ENCODE measurements at regions not wholly inside any gene's neighbourhood (a gene's known extent, or its start where the extent isn't known, plus 50 kb on each side); places are given as distances from the start of the nearest gene placed in this dataset.

DNA sequence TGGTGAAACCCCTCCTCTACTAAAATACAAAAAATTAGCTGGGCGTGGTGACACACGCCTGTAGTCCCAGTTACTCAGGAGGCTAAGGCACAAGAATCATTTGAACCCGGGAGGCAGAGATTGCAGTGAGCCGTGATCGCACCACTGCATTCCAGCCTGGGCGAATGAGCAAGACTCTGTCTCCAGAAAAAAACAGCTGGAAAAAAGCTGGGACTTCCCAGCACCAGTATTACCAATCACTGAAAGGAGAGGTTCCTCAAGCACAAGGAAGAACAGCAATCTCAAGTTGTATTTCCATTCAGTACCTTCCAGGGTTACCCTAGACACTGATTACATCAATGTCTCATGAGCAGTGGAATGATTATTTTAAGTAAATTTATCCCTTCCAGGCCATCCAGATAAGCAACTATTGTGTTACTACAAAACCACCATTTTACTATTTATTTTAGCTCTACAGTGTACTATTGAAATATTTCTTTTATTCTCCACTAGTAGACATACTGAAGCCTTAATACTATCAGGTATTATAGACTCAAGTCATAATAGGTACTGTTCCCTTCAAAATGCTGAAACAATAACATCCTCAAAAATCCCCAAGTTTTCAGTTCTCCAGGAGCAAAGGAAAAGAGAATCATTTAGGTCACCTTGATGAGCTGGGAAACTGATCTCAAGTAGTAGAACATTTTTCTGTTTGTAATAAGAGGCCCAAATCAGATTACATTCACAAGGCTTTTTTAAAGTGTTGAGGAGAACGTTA is 54.8 kb upstream of the VGLL4 start (continued):
- TF ChIP-seq SNAI2 (CRISPR knock-in tag; IDR thresholded peaks at IDR 0.05) (no peak), TOX (CRISPR knock-in tag; IDR thresholded peaks at IDR 0.05; ENCODE audit: borderline replicate concordance) (no peak), ISL1 (CRISPR knock-in tag; IDR thresholded peaks at IDR 0.05) (no peak), ZNF8 (CRISPR knock-in tag; IDR thresholded peaks at IDR 0.05) (no peak), TCF4 (CRISPR knock-in tag; IDR thresholded peaks at IDR 0.05; ENCODE audit: borderline replicate concordance) (no peak), BACH2 (CRISPR knock-in tag; IDR thresholded peaks at IDR 0.05; ENCODE audit: borderline replicate concordance) (no peak)

DNA sequence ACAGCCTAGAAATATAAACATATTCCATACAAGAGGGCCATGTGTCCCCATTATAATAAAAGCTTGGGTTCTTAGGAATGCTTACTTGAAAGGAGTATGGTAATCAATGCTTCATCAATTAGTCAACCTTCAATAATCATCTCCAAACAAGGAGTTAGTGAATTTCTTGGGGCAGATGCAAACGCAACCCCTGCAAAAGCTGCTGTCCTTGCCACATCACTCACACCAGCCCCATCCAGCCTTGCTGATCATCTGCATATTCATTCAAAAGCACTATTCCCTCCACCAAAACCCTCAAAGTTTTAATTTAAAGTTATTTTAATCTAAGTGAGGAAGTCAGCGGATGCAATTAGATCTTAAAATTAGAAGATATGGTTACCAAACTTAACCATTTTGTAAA is 54.0 kb upstream of the VGLL4 start:
- no peak for ATAC-seq
- TF ChIP-seq GLIS3 (CRISPR knock-in tag; IDR thresholded peaks at IDR 0.05) = no peak
- TF ChIP-seq ZFP30 (CRISPR knock-in tag; IDR thresholded peaks at IDR 0.05) = no peak
- no peak for TF ChIP-seq PPARA (CRISPR knock-in tag; IDR thresholded peaks at IDR 0.05; ENCODE audit: borderline replicate concordance)

DNA sequence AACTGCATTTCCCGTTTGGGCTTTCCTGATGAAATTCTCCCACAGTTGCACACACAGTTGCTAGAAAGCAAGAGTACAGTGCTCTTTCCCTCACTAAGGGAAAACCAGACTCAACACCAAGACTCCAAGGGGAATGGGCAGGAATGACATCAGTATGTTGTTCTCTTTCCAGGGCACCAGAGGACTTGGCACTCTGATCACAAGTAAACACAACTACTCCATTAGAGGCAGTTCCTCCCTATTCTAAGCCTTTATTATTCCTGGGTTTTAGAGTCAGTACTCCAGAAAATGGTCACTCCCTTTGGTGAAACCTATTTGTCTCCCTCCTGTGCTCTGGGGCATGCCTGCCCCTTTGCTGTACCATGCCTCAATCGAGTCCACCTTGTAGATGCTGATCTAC is 52.3 kb upstream of the VGLL4 start:
- TF ChIP-seq GLIS3 (CRISPR knock-in tag; IDR thresholded peaks at IDR 0.05) = no peak
- TF ChIP-seq, protein P1, sequence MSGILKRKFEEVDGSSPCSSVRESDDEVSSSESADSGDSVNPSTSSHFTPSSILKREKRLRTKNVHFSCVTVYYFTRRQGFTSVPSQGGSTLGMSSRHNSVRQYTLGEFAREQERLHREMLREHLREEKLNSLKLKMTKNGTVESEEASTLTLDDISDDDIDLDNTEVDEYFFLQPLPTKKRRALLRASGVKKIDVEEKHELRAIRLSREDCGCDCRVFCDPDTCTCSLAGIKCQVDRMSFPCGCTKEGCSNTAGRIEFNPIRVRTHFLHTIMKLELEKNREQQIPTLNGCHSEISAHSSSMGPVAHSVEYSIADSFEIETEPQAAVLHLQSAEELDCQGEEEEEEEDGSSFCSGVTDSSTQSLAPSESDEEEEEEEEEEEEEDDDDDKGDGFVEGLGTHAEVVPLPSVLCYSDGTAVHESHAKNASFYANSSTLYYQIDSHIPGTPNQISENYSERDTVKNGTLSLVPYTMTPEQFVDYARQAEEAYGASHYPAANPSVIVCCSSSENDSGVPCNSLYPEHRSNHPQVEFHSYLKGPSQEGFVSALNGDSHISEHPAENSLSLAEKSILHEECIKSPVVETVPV (CRISPR knock-in tag; IDR thresholded peaks at IDR 0.05) = no peak
- no peak for TF ChIP-seq RARB (CRISPR knock-in tag; IDR thresholded peaks at IDR 0.05)

More for the DNA sequence above, 52.3 kb upstream of the VGLL4 start:
- ATAC-seq = no peak
